ENCODE measurements at regions not wholly inside any gene's neighbourhood (a gene's known extent, or its start where the extent isn't known, plus 50 kb on each side); places are given as distances from the start of the nearest gene placed in this dataset.

- TF ChIP-seq ATF3 (CRISPR knock-in tag; conservative IDR thresholded peaks at IDR 0.05) = no peak
- TF ChIP-seq SMAD4 (CRISPR knock-in tag; IDR thresholded peaks at IDR 0.05) = no peak
- no peak for TF ChIP-seq USF2 (CRISPR knock-in tag; IDR thresholded peaks at IDR 0.05)
- no peak for TF ChIP-seq ZNF263 (CRISPR knock-in tag; IDR thresholded peaks at IDR 0.05; ENCODE audit: low read depth)
These were observed 377.0 kb upstream of the TNRC6C start (continued) for GRCh38 chr17:77581480-77581879.

- ATAC-seq = no peak
- DNase-seq (ENCODE audit: low spot score) = no peak
- Mint-ChIP-seq H3K36me3 (no peaks in the 10 kb centered on the region), H3K27me3 (ENCODE audit: low read depth) (no peaks in the 10 kb centered on the region), H3K4me1 (peaks cover 4% of the 10 kb centered on the region), H3K4me3 (no peak overlapping the region), H3K9me3 (peaks cover 9% of the 10 kb centered on the region; the same call in 1 of the 2 replicates), H3K27ac (no peak overlapping the region)
- ChIA-PET POLR2A (no interaction called here), CTCF (no interaction called here)
- no peak for TF ChIP-seq EMX1 (CRISPR knock-in tag; IDR thresholded peaks at IDR 0.05)
- TF ChIP-seq ZNF671 (CRISPR knock-in tag; IDR thresholded peaks at IDR 0.05) = no peak
- TF ChIP-seq CBFB (CRISPR knock-in tag; IDR thresholded peaks at IDR 0.05; ENCODE audit: low read depth) = no peak
- TF ChIP-seq NR2C2 (CRISPR knock-in tag; IDR thresholded peaks at IDR 0.05) = no peak
- no peak for TF ChIP-seq ZNF423 (CRISPR knock-in tag; IDR thresholded peaks at IDR 0.05)
- no peak for TF ChIP-seq E2F1 (CRISPR knock-in tag; IDR thresholded peaks at IDR 0.05)
- no peak for TF ChIP-seq ZNF121 (CRISPR knock-in tag; IDR thresholded peaks at IDR 0.05)
- no peak for TF ChIP-seq GABPB1 (CRISPR knock-in tag; IDR thresholded peaks at IDR 0.05)
- TF ChIP-seq NR3C1 (CRISPR knock-in tag; conservative IDR thresholded peaks at IDR 0.05; ENCODE audit: low read depth) = no peak
- TF ChIP-seq ZNF232 (CRISPR knock-in tag; IDR thresholded peaks at IDR 0.05) = no peak
- no peak for TF ChIP-seq SMAD4 (CRISPR knock-in tag; IDR thresholded peaks at IDR 0.05)
- no peak for TF ChIP-seq ZNF416 (CRISPR knock-in tag; IDR thresholded peaks at IDR 0.05)
- TF ChIP-seq GRHL2 (CRISPR knock-in tag; IDR thresholded peaks at IDR 0.05; ENCODE audit: insufficient replicate concordance, severe bottlenecking) = no peak
- no peak for TF ChIP-seq ZSCAN18 (CRISPR knock-in tag; IDR thresholded peaks at IDR 0.05)
- no peak for TF ChIP-seq PRRX2 (CRISPR knock-in tag; IDR thresholded peaks at IDR 0.05)
- no peak for TF ChIP-seq IRF1 (CRISPR knock-in tag; IDR thresholded peaks at IDR 0.05)
- TF ChIP-seq ZNF532 (CRISPR knock-in tag; IDR thresholded peaks at IDR 0.05; ENCODE audit: borderline replicate concordance) = no peak
These were observed 373.2 kb upstream of the TNRC6C start for GRCh38 chr17:77585142-77585860.

Measured in WTC11 (cell line).